ENCODE measurements at regions not wholly inside any gene's neighbourhood (a gene's known extent, or its start where the extent isn't known, plus 50 kb on each side); places are given as distances from the start of the nearest gene placed in this dataset.

DNA sequence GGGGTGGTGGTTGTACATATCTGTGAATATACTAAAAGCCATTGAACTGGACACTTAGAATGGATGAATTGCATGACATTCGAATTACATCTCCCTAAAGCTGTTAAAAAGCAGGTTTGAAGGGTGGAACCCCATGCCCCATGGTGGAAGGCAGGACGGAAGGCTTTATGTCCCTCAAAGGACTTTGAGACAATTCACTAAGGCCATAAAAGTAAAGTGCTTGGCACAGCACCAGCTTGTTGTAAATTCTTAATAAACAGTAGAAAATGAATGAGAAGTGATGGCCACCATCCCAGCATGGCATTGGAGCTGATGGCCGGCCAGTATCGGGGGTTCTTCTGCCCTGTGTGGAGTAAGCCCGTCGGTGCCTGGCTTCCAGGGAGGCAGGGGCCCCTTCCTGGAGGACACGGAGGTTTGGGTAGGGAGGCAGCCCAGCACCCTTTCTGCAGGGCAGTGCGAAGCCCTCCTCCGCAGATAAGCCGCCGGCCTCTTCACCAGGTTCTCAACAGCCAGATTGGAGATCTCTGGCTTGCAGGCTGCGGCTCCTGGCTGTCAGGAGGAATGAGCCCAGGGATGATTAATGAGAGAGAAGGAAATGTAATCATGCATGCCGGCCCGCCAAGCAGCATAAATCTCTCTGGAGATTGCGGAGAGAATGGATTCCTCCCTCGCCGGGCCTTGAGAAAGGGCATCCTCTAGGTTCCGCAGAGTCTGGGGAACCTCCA, 346.9 kb downstream of the FOXL1 start:
- H3K4me3 ChIP-seq (ENCODE audit: low read length), result no peak overlapping the region
- no peak for TF ChIP-seq CTCF (conservative IDR thresholded peaks at IDR 0.05; ENCODE audit: low read depth, low read length)
- peak; percentile 63 for DNase-seq (ENCODE audit: low read depth)

GRCh38 chr16:86926181-86927094, 348.1 kb downstream of the FOXL1 start:
- no peak overlapping the region for H3K4me3 ChIP-seq (ENCODE audit: low read length)
- DNase-seq (ENCODE audit: low read depth), result no peak
- no peak for TF ChIP-seq CTCF (conservative IDR thresholded peaks at IDR 0.05; ENCODE audit: low read depth, low read length)

GRCh38 chr16:86927699-86928098, 349.4 kb downstream of the FOXL1 start:
- DNase-seq (ENCODE audit: low read depth), result no peak
- H3K4me3 ChIP-seq (ENCODE audit: low read length), result no peak overlapping the region
- no peak for TF ChIP-seq CTCF (conservative IDR thresholded peaks at IDR 0.05; ENCODE audit: low read depth, low read length)

DNA sequence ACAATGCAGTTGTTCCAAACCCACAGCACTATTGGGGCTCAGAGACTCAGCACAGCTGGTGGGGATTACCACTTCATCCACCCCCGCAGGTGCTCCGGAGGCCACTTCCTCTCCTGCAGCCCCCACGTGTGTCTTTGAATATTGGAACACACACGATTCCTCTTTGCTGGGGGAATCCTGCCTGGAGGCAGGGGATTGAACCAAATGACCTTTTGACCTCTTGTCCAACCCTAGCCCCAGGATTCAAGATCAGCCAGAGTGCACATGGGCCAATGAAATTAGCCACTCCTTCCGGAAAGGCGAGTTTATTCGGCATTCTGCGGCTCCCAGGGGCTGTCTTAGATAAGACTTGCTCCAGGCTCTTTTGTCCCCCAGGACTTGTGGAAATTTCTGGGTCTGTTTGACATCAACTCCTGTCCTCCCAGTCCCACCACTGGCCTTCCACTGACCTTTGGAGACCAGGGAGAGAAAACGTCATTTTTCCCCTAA, 350.2 kb downstream of the FOXL1 start:
- TF ChIP-seq CTCF (conservative IDR thresholded peaks at IDR 0.05; ENCODE audit: low read depth, low read length), result no peak
- DNase-seq (ENCODE audit: low read depth), result no peak
- no peak overlapping the region for H3K4me3 ChIP-seq (ENCODE audit: low read length)

DNA sequence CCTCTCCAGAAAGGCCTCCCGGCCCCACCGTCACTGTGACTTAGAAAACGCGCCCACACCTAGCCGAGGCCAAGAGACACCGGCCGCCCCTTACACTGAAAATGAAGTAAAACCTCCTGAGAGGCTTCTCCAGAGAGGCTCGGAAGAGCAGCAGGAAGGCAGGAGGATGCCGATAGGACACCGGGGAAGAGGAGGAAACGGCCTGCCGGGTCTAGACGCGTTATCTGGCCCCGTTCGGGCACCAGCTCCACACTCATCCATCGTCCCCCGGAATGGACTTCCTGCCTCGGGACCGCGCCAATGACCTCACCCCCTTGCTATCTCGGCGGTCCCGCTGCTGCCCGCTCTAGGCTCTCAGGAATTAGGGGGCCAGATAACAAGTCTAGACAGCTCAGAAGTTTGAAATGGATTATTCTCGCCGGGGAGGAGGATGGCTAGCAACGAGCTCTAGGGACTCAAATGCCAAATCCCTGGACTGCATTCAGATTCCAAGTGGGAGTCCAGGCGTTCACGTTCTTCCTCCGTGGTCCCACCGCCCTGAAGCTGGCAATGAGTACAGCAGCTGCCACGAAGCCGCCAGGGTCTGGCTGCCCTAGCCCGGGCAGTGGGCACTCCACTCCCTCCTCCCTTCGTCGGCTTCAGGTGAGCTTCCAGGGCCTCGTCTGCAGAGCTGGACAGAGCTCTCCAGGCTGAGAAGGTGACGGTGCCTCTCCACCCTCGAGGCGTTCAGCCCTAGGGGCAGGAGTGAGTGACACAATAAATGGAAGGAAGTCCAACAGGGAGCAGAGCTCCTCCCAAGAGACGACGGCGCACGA, 350.9 kb downstream of the FOXL1 start:
- DNase-seq (ENCODE audit: low read depth), result peak; percentile 88
- no peak for TF ChIP-seq CTCF (conservative IDR thresholded peaks at IDR 0.05; ENCODE audit: low read depth, low read length)
- H3K4me3 ChIP-seq (ENCODE audit: low read length), result no peak overlapping the region

- TF ChIP-seq CTCF (conservative IDR thresholded peaks at IDR 0.05; ENCODE audit: low read depth, low read length), result no peak
- DNase-seq (ENCODE audit: low read depth), result no peak
- no peak overlapping the region for H3K4me3 ChIP-seq (ENCODE audit: low read length)
These were observed 351.7 kb downstream of the FOXL1 start for GRCh38 chr16:86930001-86930400.
